ENCODE measurements at regions not wholly inside any gene's neighbourhood (a gene's known extent, or its start where the extent isn't known, plus 50 kb on each side); places are given as distances from the start of the nearest gene placed in this dataset.

DNA sequence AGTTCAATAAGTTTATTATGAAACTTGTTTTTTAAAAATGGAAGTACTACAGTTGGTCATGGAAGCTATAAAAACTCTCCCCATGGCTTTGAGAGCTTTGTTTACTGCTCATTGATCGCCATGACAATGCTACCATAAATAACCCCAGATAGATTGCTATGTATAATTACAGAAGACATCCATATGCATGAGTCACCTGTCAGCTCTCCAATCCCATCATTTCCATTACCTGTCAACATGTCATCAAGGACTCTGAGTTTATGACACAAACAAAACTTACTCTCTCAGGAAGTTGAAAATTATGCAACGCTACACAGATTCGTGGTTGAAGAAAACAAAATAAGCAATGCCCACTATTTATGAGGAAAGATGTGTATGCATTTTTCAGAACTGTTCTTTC lies 144.4 kb downstream of the SEC23A start:
- H3K36me3 Mint-ChIP-seq, result no peaks in the 10 kb centered on the region
- no peaks in the 10 kb centered on the region for H3K27me3 ChIP-seq (ENCODE audit: control insufficient read depth in 2 of 2, insufficient read depth in 2 of 2, low read length in 2 of 2)
- no peak overlapping the region for H3K27ac ChIP-seq (ENCODE audit: low read depth, low read length)
- H3K4me1 ChIP-seq (ENCODE audit: control insufficient read depth in 2 of 2, insufficient read depth in 2 of 2, low read length in 2 of 2), result no peaks in the 10 kb centered on the region
- ChIA-PET CTCF (no interaction called here), POLR2A (no interaction called here)
- H3K36me3 ChIP-seq (ENCODE audit: control insufficient read depth in 2 of 3, insufficient read depth in 3 of 3, low read length in 3 of 3), result no peaks in the 10 kb centered on the region
- H3K27ac Mint-ChIP-seq, result no peak overlapping the region
- ATAC-seq (no peak), DNase-seq (no peak)
- peaks cover under 1 to 16% (median 12%) of the 10 kb centered on the region in 5 donors for H3K27me3 Mint-ChIP-seq
- no peaks in the 10 kb centered on the region for H3K9me3 Mint-ChIP-seq
- peaks cover 0 to 1% (median 0%) of the 10 kb centered on the region in 7 donors for H3K4me1 Mint-ChIP-seq
- no peak overlapping the region for H3K4me3 Mint-ChIP-seq
- no peaks in the 10 kb centered on the region for H3K9me3 ChIP-seq (ENCODE audit: control insufficient read depth in 2 of 3, low read length in 3 of 3)
- no peak overlapping the region for H3K4me3 ChIP-seq (ENCODE audit: low read length)
- intact Hi-C loops (cut with micrococcal nuclease), result no loop called here

DNA sequence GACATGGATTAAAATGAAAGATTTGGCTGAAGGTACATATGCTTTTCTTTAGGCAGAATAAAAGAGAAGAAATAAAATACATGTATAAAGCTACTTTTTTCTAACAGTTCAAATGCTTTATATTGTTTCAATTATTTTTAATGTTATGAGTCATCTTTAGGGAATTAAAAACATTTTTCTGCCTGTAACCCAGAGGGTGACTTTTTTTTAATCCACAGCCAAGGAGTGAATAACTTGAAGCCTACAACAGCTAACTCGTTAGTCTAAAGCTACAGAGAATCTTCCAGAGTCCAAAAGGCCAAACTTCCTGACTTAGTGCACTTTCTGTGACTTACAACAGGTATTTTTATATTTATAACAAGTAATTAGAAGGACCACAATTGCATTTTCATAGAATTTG lies 151.6 kb downstream of the SEC23A start:
- Histone ChIP-seq H3K9me3 (ENCODE audit: control insufficient read depth in 2 of 3, low read length in 3 of 3) (no peaks in the 10 kb centered on the region), H3K4me3 (ENCODE audit: low read length) (no peak overlapping the region), H3K27ac (ENCODE audit: low read depth, low read length) (no peak overlapping the region), H3K27me3 (ENCODE audit: control insufficient read depth in 2 of 2, insufficient read depth in 2 of 2, low read length in 2 of 2) (no peaks in the 10 kb centered on the region), H3K36me3 (ENCODE audit: control insufficient read depth in 2 of 3, insufficient read depth in 3 of 3, low read length in 3 of 3) (no peaks in the 10 kb centered on the region), H3K4me1 (ENCODE audit: control insufficient read depth in 2 of 2, insufficient read depth in 2 of 2, low read length in 2 of 2) (no peaks in the 10 kb centered on the region)
- Mint-ChIP-seq H3K27ac (no peak overlapping the region), H3K4me1 (no peaks in the 10 kb centered on the region), H3K27me3 (peaks cover 2 to 20% (median 12%) of the 10 kb centered on the region in 5 donors), H3K36me3 (no peaks in the 10 kb centered on the region), H3K9me3 (peaks cover 0 to 1% (median 0%) of the 10 kb centered on the region in 11 donors), H3K4me3 (no peak overlapping the region)
- POLR2A ChIA-PET, result no interaction called here
- CTCF ChIA-PET, result no interaction called here
- DNase-seq (no peak), ATAC-seq (no peak)
- intact Hi-C loops (cut with micrococcal nuclease), result no loop called here

DNA sequence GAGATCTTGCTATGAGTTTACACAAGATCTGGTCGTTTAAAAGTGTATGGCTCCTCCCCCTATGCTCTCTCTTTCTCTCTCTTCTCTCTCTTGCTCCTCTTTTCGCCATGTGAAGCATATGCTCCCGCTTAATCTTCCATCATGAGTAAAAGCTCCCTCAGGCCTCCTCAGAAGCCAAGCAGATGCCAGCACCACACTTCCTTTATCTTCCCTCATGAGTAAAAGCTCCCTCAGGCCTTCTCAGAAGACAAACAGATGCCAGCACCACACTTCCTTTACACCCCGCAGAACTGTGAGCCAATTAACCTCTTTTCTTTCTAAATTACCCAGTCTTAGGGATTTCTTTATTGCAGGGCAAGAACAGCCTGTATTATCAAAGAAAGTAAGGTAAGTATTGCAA lies 152.4 kb downstream of the SEC23A start:
- Histone ChIP-seq H3K27ac (ENCODE audit: low read depth, low read length) (no peak overlapping the region), H3K36me3 (ENCODE audit: control insufficient read depth in 2 of 3, insufficient read depth in 3 of 3, low read length in 3 of 3) (no peaks in the 10 kb centered on the region), H3K9me3 (ENCODE audit: control insufficient read depth in 2 of 3, low read length in 3 of 3) (no peaks in the 10 kb centered on the region), H3K27me3 (ENCODE audit: control insufficient read depth in 2 of 2, insufficient read depth in 2 of 2, low read length in 2 of 2) (no peaks in the 10 kb centered on the region), H3K4me3 (ENCODE audit: low read length) (no peak overlapping the region), H3K4me1 (ENCODE audit: control insufficient read depth in 2 of 2, insufficient read depth in 2 of 2, low read length in 2 of 2) (no peaks in the 10 kb centered on the region)
- H3K27me3 Mint-ChIP-seq, result peaks cover 2 to 20% (median 8%) of the 10 kb centered on the region in 5 donors
- ATAC-seq, result no peak
- no peak for DNase-seq
- CTCF ChIA-PET, result no interaction called here
- no peaks in the 10 kb centered on the region for H3K4me1 Mint-ChIP-seq
- H3K27ac Mint-ChIP-seq, result no peak overlapping the region
- no peaks in the 10 kb centered on the region for H3K36me3 Mint-ChIP-seq
- no peak overlapping the region for H3K4me3 Mint-ChIP-seq
- POLR2A ChIA-PET, result no interaction called here
- H3K9me3 Mint-ChIP-seq, result peaks cover 0 to 1% (median 0%) of the 10 kb centered on the region in 11 donors
- intact Hi-C loops (cut with micrococcal nuclease), result no loop called here

DNA sequence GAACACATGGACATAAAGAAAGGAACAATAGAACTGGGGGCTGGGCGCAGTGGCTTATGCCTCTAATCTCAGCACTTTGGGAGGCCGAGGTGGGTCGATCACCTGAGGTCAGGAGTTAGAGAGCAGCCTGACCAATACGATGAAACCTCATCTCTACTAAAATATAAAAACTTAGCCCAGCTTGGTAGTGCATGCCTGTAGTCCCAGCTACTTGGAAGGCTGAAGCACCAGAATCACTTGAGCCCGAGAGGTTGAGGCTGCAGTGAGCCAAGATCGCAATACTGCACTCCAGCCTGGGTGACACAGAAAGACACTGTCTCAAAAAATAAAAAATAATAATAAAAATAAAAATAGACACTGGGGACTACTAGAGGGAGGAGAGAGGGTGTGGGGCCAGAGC lies 154.5 kb downstream of the SEC23A start:
- intact Hi-C loops (cut with micrococcal nuclease), result no loop called here
- H3K9me3 Mint-ChIP-seq, result peaks cover 0 to 1% (median 0%) of the 10 kb centered on the region in 11 donors
- ChIA-PET POLR2A (no interaction called here), CTCF (no interaction called here)
- Histone ChIP-seq H3K27me3 (ENCODE audit: control insufficient read depth in 2 of 2, insufficient read depth in 2 of 2, low read length in 2 of 2) (no peaks in the 10 kb centered on the region), H3K9me3 (ENCODE audit: control insufficient read depth in 2 of 3, low read length in 3 of 3) (no peaks in the 10 kb centered on the region), H3K4me1 (ENCODE audit: control insufficient read depth in 2 of 2, insufficient read depth in 2 of 2, low read length in 2 of 2) (no peaks in the 10 kb centered on the region), H3K4me3 (ENCODE audit: low read length) (no peak overlapping the region), H3K36me3 (ENCODE audit: control insufficient read depth in 2 of 3, insufficient read depth in 3 of 3, low read length in 3 of 3) (no peaks in the 10 kb centered on the region), H3K27ac (ENCODE audit: low read depth, low read length) (no peak overlapping the region)
- peaks cover 0 to 13% (median 1%) of the 10 kb centered on the region in 5 donors for H3K27me3 Mint-ChIP-seq
- H3K4me3 Mint-ChIP-seq, result no peak overlapping the region
- ATAC-seq, result no peak
- no peak overlapping the region for H3K27ac Mint-ChIP-seq
- H3K36me3 Mint-ChIP-seq, result no peaks in the 10 kb centered on the region
- H3K4me1 Mint-ChIP-seq, result no peaks in the 10 kb centered on the region
- no peak for DNase-seq

DNA sequence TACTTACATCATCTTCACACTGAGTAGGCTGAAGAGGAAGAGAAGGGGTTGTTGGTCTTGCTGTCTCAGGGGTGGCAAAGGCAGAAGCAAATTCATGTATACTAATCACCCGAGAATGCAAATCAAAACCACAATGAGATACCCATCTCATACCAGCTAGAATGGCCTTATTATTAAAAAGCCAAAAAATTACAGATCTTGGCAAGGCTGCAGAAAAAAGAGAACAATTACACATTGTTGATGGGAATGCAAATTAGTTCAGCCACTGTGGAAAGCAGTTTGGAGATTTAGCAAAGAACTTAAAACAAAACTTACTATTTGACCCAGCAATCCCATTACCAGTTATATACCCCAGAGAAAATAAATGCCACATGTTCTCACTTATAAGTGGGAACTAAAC lies 154.9 kb downstream of the SEC23A start:
- CTCF ChIA-PET, result no interaction called here
- POLR2A ChIA-PET, result no interaction called here
- no peaks in the 10 kb centered on the region for H3K4me1 ChIP-seq (ENCODE audit: control insufficient read depth in 2 of 2, insufficient read depth in 2 of 2, low read length in 2 of 2)
- DNase-seq (no peak), ATAC-seq (no peak)
- no peaks in the 10 kb centered on the region for H3K36me3 Mint-ChIP-seq
- no peak overlapping the region for H3K4me3 Mint-ChIP-seq
- peaks cover 0 to 10% (median 0%) of the 10 kb centered on the region in 5 donors for H3K27me3 Mint-ChIP-seq
- H3K4me3 ChIP-seq (ENCODE audit: low read length), result no peak overlapping the region
- H3K27ac Mint-ChIP-seq, result no peak overlapping the region
- H3K9me3 ChIP-seq (ENCODE audit: control insufficient read depth in 2 of 3, low read length in 3 of 3), result no peaks in the 10 kb centered on the region
- intact Hi-C loops (cut with micrococcal nuclease), result no loop called here
- H3K27ac ChIP-seq (ENCODE audit: low read depth, low read length), result no peak overlapping the region
- no peaks in the 10 kb centered on the region for H3K36me3 ChIP-seq (ENCODE audit: control insufficient read depth in 2 of 3, insufficient read depth in 3 of 3, low read length in 3 of 3)
- no peaks in the 10 kb centered on the region for H3K4me1 Mint-ChIP-seq
- H3K9me3 Mint-ChIP-seq, result peaks cover 0 to under 1% (median 0%) of the 10 kb centered on the region in 11 donors
- no peaks in the 10 kb centered on the region for H3K27me3 ChIP-seq (ENCODE audit: control insufficient read depth in 2 of 2, insufficient read depth in 2 of 2, low read length in 2 of 2)

DNA sequence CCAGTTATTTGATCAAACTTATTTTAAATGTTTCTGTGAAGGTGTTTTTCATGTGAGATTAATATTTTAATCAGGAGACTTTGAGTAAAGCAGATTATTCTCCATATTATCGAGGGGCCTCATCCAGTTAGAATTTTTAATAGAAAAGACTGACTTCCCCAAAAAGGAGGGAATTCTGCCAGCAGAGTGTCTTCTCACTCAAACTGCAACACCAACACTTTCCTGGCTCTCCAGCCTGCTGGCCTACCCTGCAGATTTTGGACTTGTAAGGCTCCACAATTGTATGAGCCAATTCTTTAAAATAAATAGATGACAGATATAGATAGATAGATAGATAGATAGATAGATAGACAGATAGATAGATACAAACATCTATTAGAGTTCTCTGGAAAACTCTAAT lies 155.7 kb downstream of the SEC23A start:
- Histone ChIP-seq H3K27me3 (ENCODE audit: control insufficient read depth in 2 of 2, insufficient read depth in 2 of 2, low read length in 2 of 2) (no peaks in the 10 kb centered on the region), H3K27ac (ENCODE audit: low read depth, low read length) (no peak overlapping the region), H3K9me3 (ENCODE audit: control insufficient read depth in 2 of 3, low read length in 3 of 3) (no peaks in the 10 kb centered on the region), H3K4me3 (ENCODE audit: low read length) (no peak overlapping the region), H3K36me3 (ENCODE audit: control insufficient read depth in 2 of 3, insufficient read depth in 3 of 3, low read length in 3 of 3) (no peaks in the 10 kb centered on the region), H3K4me1 (ENCODE audit: control insufficient read depth in 2 of 2, insufficient read depth in 2 of 2, low read length in 2 of 2) (no peaks in the 10 kb centered on the region)
- no peak for ATAC-seq
- intact Hi-C loops (cut with micrococcal nuclease), result no loop called here
- Mint-ChIP-seq H3K4me1 (no peaks in the 10 kb centered on the region), H3K36me3 (no peaks in the 10 kb centered on the region), H3K9me3 (no peaks in the 10 kb centered on the region), H3K4me3 (no peak overlapping the region), H3K27me3 (peaks cover 0 to 6% (median 0%) of the 10 kb centered on the region in 5 donors), H3K27ac (no peak overlapping the region)
- ChIA-PET CTCF (no interaction called here), POLR2A (no interaction called here)
- DNase-seq, result no peak

DNA sequence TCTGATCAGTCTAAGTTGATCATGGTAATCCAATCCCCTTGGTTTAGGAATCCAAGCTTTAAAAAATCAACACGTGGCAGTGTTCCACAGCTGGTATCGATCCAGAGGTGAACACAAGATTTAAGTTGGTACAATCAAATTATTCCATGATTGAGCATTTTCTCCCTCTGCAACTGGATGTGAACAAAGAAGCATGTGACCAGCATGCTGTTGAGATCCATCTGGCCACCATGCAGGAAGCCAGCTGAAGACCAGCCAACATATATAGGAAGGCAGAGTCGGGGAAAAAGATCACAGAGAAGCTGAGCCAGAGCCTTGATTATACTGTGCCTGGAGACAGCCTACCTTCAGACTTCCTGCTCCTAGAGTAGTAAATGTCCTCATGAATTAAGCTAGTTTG lies 158.3 kb downstream of the SEC23A start:
- Mint-ChIP-seq H3K4me1 (no peaks in the 10 kb centered on the region), H3K36me3 (no peaks in the 10 kb centered on the region), H3K9me3 (no peaks in the 10 kb centered on the region), H3K4me3 (no peak overlapping the region), H3K27ac (no peak overlapping the region), H3K27me3 (peaks cover 0 to 5% (median 0%) of the 10 kb centered on the region in 5 donors)
- H3K36me3 ChIP-seq (ENCODE audit: control insufficient read depth in 2 of 3, insufficient read depth in 3 of 3, low read length in 3 of 3), result no peaks in the 10 kb centered on the region
- intact Hi-C loops (cut with micrococcal nuclease), result no loop called here
- ATAC-seq (no peak), DNase-seq (no peak)
- no peak overlapping the region for H3K4me3 ChIP-seq (ENCODE audit: low read length)
- ChIA-PET CTCF (no interaction called here), POLR2A (no interaction called here)
- no peaks in the 10 kb centered on the region for H3K9me3 ChIP-seq (ENCODE audit: control insufficient read depth in 2 of 3, low read length in 3 of 3)
- no peaks in the 10 kb centered on the region for H3K27me3 ChIP-seq (ENCODE audit: control insufficient read depth in 2 of 2, insufficient read depth in 2 of 2, low read length in 2 of 2)
- no peaks in the 10 kb centered on the region for H3K4me1 ChIP-seq (ENCODE audit: control insufficient read depth in 2 of 2, insufficient read depth in 2 of 2, low read length in 2 of 2)
- no peak overlapping the region for H3K27ac ChIP-seq (ENCODE audit: low read depth, low read length)
